ENCODE measurements at regions not wholly inside any gene's neighbourhood (a gene's known extent, or its start where the extent isn't known, plus 50 kb on each side); places are given as distances from the start of the nearest gene placed in this dataset.

DNA sequence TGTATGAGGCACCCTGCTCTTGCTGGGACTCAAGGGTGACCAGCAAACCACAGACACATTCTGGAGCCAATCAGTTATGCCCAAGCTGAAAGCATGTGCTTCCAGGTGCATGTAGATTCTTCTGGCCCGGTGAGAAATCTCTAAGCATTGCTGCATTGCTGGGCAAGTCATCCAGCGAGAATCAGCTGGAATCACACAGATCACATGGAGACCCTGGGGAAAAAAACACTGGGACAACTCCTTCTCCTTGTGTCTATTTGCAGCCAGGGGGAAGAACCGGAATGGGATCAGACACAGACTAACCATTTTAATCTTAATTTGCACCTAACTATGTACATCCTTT is 119.7 kb upstream of the KLF7 start:
- Histone ChIP-seq H3K4me3 (replicated peaks; ENCODE audit: insufficient read depth, low read length) (no peak overlapping the region), H3K27me3 (ENCODE audit: insufficient read depth, poor library complexity, severe bottlenecking) (no peaks in the 10 kb centered on the region), H3K27ac (replicated peaks) (no peak overlapping the region)
- DNase-seq (ENCODE audit: low read depth in 1 of 2, low spot score in 1 of 2): no peak
- TF ChIP-seq, protein P1, sequence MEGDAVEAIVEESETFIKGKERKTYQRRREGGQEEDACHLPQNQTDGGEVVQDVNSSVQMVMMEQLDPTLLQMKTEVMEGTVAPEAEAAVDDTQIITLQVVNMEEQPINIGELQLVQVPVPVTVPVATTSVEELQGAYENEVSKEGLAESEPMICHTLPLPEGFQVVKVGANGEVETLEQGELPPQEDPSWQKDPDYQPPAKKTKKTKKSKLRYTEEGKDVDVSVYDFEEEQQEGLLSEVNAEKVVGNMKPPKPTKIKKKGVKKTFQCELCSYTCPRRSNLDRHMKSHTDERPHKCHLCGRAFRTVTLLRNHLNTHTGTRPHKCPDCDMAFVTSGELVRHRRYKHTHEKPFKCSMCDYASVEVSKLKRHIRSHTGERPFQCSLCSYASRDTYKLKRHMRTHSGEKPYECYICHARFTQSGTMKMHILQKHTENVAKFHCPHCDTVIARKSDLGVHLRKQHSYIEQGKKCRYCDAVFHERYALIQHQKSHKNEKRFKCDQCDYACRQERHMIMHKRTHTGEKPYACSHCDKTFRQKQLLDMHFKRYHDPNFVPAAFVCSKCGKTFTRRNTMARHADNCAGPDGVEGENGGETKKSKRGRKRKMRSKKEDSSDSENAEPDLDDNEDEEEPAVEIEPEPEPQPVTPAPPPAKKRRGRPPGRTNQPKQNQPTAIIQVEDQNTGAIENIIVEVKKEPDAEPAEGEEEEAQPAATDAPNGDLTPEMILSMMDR (IDR thresholded peaks at IDR 0.05; ENCODE audit: insufficient read depth, low read length): no peak
- TF ChIP-seq, protein P2, sequence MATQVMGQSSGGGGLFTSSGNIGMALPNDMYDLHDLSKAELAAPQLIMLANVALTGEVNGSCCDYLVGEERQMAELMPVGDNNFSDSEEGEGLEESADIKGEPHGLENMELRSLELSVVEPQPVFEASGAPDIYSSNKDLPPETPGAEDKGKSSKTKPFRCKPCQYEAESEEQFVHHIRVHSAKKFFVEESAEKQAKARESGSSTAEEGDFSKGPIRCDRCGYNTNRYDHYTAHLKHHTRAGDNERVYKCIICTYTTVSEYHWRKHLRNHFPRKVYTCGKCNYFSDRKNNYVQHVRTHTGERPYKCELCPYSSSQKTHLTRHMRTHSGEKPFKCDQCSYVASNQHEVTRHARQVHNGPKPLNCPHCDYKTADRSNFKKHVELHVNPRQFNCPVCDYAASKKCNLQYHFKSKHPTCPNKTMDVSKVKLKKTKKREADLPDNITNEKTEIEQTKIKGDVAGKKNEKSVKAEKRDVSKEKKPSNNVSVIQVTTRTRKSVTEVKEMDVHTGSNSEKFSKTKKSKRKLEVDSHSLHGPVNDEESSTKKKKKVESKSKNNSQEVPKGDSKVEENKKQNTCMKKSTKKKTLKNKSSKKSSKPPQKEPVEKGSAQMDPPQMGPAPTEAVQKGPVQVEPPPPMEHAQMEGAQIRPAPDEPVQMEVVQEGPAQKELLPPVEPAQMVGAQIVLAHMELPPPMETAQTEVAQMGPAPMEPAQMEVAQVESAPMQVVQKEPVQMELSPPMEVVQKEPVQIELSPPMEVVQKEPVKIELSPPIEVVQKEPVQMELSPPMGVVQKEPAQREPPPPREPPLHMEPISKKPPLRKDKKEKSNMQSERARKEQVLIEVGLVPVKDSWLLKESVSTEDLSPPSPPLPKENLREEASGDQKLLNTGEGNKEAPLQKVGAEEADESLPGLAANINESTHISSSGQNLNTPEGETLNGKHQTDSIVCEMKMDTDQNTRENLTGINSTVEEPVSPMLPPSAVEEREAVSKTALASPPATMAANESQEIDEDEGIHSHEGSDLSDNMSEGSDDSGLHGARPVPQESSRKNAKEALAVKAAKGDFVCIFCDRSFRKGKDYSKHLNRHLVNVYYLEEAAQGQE (IDR thresholded peaks at IDR 0.05; ENCODE audit: insufficient replicate concordance, low read depth): no peak
- no peak for TF ChIP-seq GABPA (IDR thresholded peaks at IDR 0.05; ENCODE audit: low read depth)
- no peak for TF ChIP-seq SPI1 (IDR thresholded peaks at IDR 0.05; ENCODE audit: borderline replicate concordance, low read depth)
- no peak for TF ChIP-seq POLR2AphosphoS5 (IDR thresholded peaks at IDR 0.05; ENCODE audit: low read depth)

DNA sequence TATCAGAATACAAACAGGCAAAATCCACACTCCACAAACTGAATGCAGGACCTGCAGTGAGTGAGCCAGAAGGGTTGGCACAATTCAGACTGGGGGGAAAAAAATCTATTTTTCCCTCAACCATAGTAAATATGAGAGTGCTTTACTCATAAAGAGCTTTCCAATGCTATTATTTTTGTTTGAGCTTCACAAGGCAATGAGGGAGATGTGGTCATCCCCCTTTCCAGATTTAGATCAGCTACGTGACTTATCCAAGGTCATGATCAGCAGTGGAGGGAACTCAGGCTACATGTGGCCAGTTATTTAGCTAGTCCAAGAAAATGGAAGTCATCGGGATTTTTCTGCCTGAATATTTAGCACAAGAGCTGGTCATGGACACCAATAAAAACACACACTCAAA is 120.4 kb upstream of the KLF7 start:
- Histone ChIP-seq H3K27me3 (ENCODE audit: insufficient read depth, poor library complexity, severe bottlenecking) (no peaks in the 10 kb centered on the region), H3K27ac (replicated peaks) (no peak overlapping the region), H3K4me3 (replicated peaks; ENCODE audit: insufficient read depth, low read length) (no peak overlapping the region)
- TF ChIP-seq SPI1 (IDR thresholded peaks at IDR 0.05; ENCODE audit: borderline replicate concordance, low read depth): no peak
- no peak for TF ChIP-seq GABPA (IDR thresholded peaks at IDR 0.05; ENCODE audit: low read depth)
- TF ChIP-seq POLR2AphosphoS5 (IDR thresholded peaks at IDR 0.05; ENCODE audit: low read depth): no peak
- TF ChIP-seq, protein P1 (IDR thresholded peaks at IDR 0.05; ENCODE audit: insufficient read depth, low read length): no peak
- TF ChIP-seq, protein P2 (IDR thresholded peaks at IDR 0.05; ENCODE audit: insufficient replicate concordance, low read depth): no peak
- DNase-seq (ENCODE audit: low read depth in 1 of 2, low spot score in 1 of 2): no peak

DNA sequence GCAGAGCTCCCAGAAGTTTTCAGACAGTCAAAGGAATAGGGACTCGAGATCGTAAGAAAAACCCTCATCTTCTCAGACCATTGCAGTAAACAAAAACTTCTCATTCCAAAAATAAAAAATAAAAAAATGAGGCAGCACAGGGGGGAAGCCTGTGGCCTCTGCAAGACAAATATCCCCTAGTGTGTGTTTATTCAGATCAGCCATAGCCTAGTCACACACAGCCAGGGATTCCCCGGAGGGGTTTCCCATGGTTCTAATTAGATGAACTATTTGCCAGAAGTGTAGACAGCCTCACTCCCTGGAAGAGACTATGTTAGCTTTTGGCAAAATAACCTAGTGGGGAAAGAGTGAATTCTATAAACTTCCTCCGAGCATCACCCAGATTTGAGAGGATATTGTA is 122.9 kb upstream of the KLF7 start:
- no peak overlapping the region for H3K4me3 ChIP-seq (replicated peaks; ENCODE audit: insufficient read depth, low read length)
- DNase-seq (ENCODE audit: low read depth in 1 of 2, low spot score in 1 of 2): no peak
- no peak for TF ChIP-seq GABPA (IDR thresholded peaks at IDR 0.05; ENCODE audit: low read depth)
- no peak for TF ChIP-seq POLR2AphosphoS5 (IDR thresholded peaks at IDR 0.05; ENCODE audit: low read depth)
- H3K27me3 ChIP-seq (ENCODE audit: insufficient read depth, poor library complexity, severe bottlenecking): no peaks in the 10 kb centered on the region
- H3K27ac ChIP-seq (replicated peaks): no peak overlapping the region

DNA sequence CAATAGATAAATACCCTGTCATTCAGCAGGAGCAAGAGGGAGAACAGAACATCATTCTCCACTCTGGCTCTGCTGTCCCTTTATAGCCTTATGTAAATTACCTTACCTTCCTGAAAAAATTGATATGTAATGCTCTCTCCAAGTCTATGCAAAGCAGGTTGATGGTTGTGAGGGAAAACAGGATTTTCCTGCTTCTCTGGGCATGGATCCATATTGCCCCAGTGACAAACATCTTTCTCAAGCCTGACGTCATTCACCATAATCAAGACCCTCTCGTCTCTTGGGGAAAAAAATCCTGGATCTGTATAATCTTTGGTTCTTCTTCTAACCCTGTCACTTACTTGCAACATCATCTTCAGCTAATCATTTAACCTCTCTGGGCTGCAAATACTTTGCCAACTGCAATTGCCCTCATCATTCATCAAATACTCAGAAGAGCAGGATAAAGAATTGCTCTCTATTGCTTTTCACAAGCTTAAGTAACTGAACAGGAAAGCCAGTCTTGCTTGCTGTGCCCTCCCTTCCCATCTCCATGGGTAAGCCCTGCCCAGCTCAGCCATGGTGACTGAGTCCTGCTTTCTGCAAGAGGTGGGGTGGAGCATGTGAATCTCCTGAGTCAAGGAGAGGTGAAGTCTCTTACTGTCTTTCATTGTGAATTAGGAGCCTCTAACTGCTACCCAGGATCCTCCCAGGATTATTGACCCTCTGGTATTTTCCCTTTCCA is 123.7 kb upstream of the KLF7 start:
- H3K27ac ChIP-seq (replicated peaks): no peak overlapping the region
- TF ChIP-seq, protein P1 (IDR thresholded peaks at IDR 0.05; ENCODE audit: insufficient read depth, low read length): no peak
- TF ChIP-seq SPI1 (IDR thresholded peaks at IDR 0.05; ENCODE audit: borderline replicate concordance, low read depth): no peak
- no peaks in the 10 kb centered on the region for H3K27me3 ChIP-seq (ENCODE audit: insufficient read depth, poor library complexity, severe bottlenecking)
- no peak for DNase-seq (ENCODE audit: low read depth in 1 of 2, low spot score in 1 of 2)
- no peak overlapping the region for H3K4me3 ChIP-seq (replicated peaks; ENCODE audit: insufficient read depth, low read length)

All from HL-60 (cell line).